HEK293T (cell line): ENCODE measurements at regions not wholly inside any gene's neighbourhood (a gene's known extent, or its start where the extent isn't known, plus 50 kb on each side); places are given as distances from the start of the nearest gene placed in this dataset.

Experiments used
- CTCF ChIA-PET: fragments of 350-600 bp; formaldehyde crosslinking; extraction: SDS; loops from one replicate; lab custom pipeline; 2021; ENCODE audit warnings: antibody characterized with exemption, inconsistent platforms; lab: Yijun Ruan, JAX
- POLR2A ChIA-PET: fragments of 350-600 bp; formaldehyde crosslinking; extraction: SDS; loops from one replicate; lab custom pipeline; 2020; ENCODE audit warnings: antibody characterized with exemption, inconsistent platforms; lab: Yijun Ruan, JAX
- DNase-seq: peaks from one replicate; pipeline ENCODE4 v3.0.0; 2012; ENCODE audit warnings: mixed read lengths; ENCODE audit errors: extremely low spot score
- ARNT ChIP-seq: fragments of 450-650 bp; IDR thresholded peaks from 2 replicates; pipeline ENCODE4 v1.6.1; 2017; ENCODE audit warnings: mild to moderate bottlenecking
- BHLHE40 ChIP-seq: fragments of 450-650 bp; IDR thresholded peaks from 2 replicates; pipeline ENCODE4 v1.6.1; 2016; ENCODE audit warnings: mild to moderate bottlenecking, moderate library complexity, borderline replicate concordance
- CTBP1 ChIP-seq: fragments of 450-650 bp; IDR thresholded peaks from 2 replicates; pipeline ENCODE4 v1.6.1; 2016; ENCODE audit warnings: borderline replicate concordance
- ELF4 ChIP-seq: fragments of 450-650 bp; IDR thresholded peaks from 2 replicates; pipeline ENCODE4 v1.6.1; 2017; ENCODE audit warnings: antibody characterized with exemption
- FOXA1 ChIP-seq: fragments of 450-650 bp; IDR thresholded peaks from 2 replicates; pipeline ENCODE4 v1.6.1; 2016; ENCODE audit warnings: mild to moderate bottlenecking
- FOXK2 ChIP-seq: fragments of 450-650 bp; IDR thresholded peaks from 2 replicates; pipeline ENCODE4 v1.6.1; 2016; ENCODE audit warnings: mild to moderate bottlenecking
- FOXM1 ChIP-seq: fragments of 450-650 bp; IDR thresholded peaks from 2 replicates; pipeline ENCODE4 v1.6.1; 2017; ENCODE audit warnings: mild to moderate bottlenecking, borderline replicate concordance
- HDGF ChIP-seq: fragments of 450-650 bp; IDR thresholded peaks from 2 replicates; pipeline ENCODE4 v1.6.1; 2017; ENCODE audit warnings: antibody characterized with exemption, borderline replicate concordance
- L3MBTL2 ChIP-seq: fragments of 450-650 bp; conservative IDR thresholded peaks from 2 replicates; pipeline ENCODE4 v1.6.1; 2016; ENCODE audit warnings: mild to moderate bottlenecking
- LEF1 ChIP-seq: fragments of 450-650 bp; IDR thresholded peaks from 2 replicates; pipeline ENCODE4 v1.6.1; 2017; ENCODE audit warnings: mild to moderate bottlenecking, borderline replicate concordance
- NFRKB ChIP-seq: fragments of 450-650 bp; IDR thresholded peaks from 2 replicates; pipeline ENCODE4 v1.6.1; 2016; ENCODE audit warnings: mild to moderate bottlenecking, moderate library complexity
- SP1 ChIP-seq: fragments of 450-650 bp; IDR thresholded peaks from 2 replicates; pipeline ENCODE4 v1.6.1; 2017
- SUZ12 ChIP-seq: fragments of 450-650 bp; IDR thresholded peaks from 2 replicates; pipeline ENCODE4 v1.6.1; 2016; ENCODE audit warnings: mild to moderate bottlenecking
- TARDBP ChIP-seq: fragments of 450-650 bp; IDR thresholded peaks from 2 replicates; pipeline ENCODE4 v1.6.1; 2016
- ZNF384 ChIP-seq: fragments of 450-650 bp; IDR thresholded peaks from 2 replicates; pipeline ENCODE4 v1.6.1; 2016
- TF ChIP-seq, protein P1 (sequence below): fragments of 450-650 bp; IDR thresholded peaks from 2 replicates; pipeline ENCODE4 v1.6.1; 2016

DNA sequence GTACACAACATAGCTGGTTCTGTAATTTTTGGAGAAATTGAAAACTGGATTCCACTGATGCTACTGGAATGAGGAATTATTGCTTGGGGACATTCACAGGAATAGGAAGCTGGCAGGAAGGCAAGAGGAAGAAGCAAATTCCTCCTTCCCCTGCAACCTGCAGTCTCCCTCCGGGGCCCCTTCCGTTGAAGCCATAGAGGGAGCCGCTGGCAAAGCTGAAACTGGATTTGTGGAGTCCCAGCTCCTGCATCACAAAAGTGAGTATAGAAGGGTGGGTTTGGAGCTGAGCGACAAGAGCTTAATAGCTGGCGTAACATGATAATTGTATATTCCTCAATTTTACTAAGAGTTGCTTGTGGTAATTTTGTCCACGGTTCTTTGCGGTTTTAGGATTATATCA, 190.8 kb downstream of the ADRA2A start:
- DNase-seq, result no peak
- POLR2A ChIA-PET, result no interaction called here
- CTCF ChIA-PET, result no interaction called here
- no peak for TF ChIP-seq ARNT
- no peak for TF ChIP-seq HDGF
- no peak for TF ChIP-seq FOXK2
- no peak for TF ChIP-seq ELF4
- no peak for TF ChIP-seq L3MBTL2
- no peak for TF ChIP-seq BHLHE40
- TF ChIP-seq SP1, result no peak
- no peak for TF ChIP-seq TARDBP
- TF ChIP-seq, protein P1, sequence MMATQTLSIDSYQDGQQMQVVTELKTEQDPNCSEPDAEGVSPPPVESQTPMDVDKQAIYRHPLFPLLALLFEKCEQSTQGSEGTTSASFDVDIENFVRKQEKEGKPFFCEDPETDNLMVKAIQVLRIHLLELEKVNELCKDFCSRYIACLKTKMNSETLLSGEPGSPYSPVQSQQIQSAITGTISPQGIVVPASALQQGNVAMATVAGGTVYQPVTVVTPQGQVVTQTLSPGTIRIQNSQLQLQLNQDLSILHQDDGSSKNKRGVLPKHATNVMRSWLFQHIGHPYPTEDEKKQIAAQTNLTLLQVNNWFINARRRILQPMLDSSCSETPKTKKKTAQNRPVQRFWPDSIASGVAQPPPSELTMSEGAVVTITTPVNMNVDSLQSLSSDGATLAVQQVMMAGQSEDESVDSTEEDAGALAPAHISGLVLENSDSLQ, result no peak
- no peak for TF ChIP-seq FOXM1
- no peak for TF ChIP-seq CTBP1
- TF ChIP-seq NFRKB, result no peak
- TF ChIP-seq LEF1, result no peak
- no peak for TF ChIP-seq ZNF384
- no peak for TF ChIP-seq SUZ12
- TF ChIP-seq FOXA1, result no peak

DNA sequence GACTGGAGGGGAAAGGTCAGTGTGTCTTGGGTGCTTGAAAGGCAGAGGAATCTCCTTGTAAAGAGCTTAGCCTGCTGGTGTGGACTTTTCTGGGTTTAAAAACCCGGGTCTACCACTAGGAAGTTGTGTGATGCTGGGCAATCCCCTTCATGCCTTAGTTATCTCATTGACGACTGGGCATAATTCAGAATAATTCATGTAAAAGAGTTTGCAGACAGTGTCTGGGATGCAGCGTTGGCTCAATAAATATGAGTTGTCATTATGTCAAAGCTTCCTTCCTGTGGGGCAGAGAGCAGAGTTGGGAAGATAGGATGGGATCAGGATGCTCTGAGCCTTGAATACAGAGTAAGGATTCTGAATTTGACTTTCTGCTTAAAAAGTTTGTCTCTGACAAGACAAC, 196.4 kb downstream of the ADRA2A start:
- no peak for DNase-seq
- POLR2A ChIA-PET, result no interaction called here
- no peak for TF ChIP-seq ELF4
- no peak for TF ChIP-seq HDGF
- no peak for TF ChIP-seq L3MBTL2
- TF ChIP-seq FOXM1, result no peak
- no peak for TF ChIP-seq BHLHE40
- TF ChIP-seq FOXK2, result no peak
- TF ChIP-seq TARDBP, result no peak
- no peak for TF ChIP-seq SUZ12
- no peak for TF ChIP-seq NFRKB
- no peak for TF ChIP-seq ARNT
- TF ChIP-seq, protein P1, result no peak
- TF ChIP-seq SP1, result no peak
- TF ChIP-seq CTBP1, result no peak
- TF ChIP-seq FOXA1, result no peak
- no peak for TF ChIP-seq LEF1
- CTCF ChIA-PET, result no interaction called here

DNA sequence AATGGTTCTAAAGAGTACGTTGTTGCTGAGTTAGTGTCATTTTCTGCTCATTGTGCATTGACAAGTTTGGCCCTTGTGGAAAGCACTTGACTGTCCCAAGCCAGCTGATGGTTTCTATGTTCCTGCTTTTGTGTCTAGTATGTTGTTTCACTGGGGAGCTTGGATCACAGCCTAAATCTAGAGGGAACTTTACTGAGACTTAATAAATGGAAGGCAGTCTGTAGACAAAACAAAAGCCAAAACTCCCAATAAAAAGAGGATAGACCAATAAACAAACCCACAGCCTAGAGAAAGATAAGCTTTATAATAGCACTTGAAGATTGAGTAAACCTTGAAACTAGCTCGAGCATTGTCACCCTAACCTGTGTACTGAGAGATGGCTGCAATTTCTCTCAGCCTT, 196.8 kb downstream of the ADRA2A start:
- ChIA-PET CTCF (no interaction called here), POLR2A (no interaction called here)
- TF ChIP-seq SUZ12 (no peak), NFRKB (no peak), SP1 (no peak), FOXK2 (no peak), ZNF384 (no peak), FOXA1 (no peak), FOXM1 (no peak), TARDBP (no peak), CTBP1 (no peak), ARNT (no peak), L3MBTL2 (no peak)
- no peak for DNase-seq

DNA sequence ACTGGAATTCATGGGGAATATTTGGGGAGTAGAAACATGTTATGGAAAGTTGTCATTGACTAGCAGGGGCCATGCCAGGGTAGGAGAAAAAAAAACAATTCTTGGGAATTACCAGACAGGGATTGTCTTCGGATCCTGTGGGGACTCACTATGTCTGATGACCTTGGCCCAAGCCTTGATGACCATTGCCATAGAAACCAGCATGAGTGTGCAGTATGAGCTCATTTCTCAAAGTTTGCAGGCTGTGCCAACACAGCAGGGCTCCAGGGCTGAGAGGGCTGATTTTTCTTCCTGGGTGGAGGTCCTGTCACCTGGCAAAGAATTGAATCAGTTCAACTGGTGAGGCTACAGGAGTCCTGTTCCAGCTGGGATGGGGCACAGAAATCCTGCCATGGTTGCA, 198.3 kb downstream of the ADRA2A start:
- no peak for DNase-seq
- TF ChIP-seq NFRKB, result no peak
- no peak for TF ChIP-seq SUZ12
- no peak for TF ChIP-seq ELF4
- no peak for TF ChIP-seq ARNT
- TF ChIP-seq L3MBTL2, result no peak
- TF ChIP-seq, protein P1, result no peak
- TF ChIP-seq LEF1, result no peak
- TF ChIP-seq ZNF384, result no peak
- TF ChIP-seq BHLHE40, result no peak
- TF ChIP-seq FOXK2, result no peak
- no peak for TF ChIP-seq HDGF
- TF ChIP-seq FOXM1, result no peak
- TF ChIP-seq SP1, result no peak
- no peak for TF ChIP-seq FOXA1
- no peak for TF ChIP-seq CTBP1
- no peak for TF ChIP-seq TARDBP
- CTCF ChIA-PET, result no interaction called here
- POLR2A ChIA-PET, result no interaction called here

DNA sequence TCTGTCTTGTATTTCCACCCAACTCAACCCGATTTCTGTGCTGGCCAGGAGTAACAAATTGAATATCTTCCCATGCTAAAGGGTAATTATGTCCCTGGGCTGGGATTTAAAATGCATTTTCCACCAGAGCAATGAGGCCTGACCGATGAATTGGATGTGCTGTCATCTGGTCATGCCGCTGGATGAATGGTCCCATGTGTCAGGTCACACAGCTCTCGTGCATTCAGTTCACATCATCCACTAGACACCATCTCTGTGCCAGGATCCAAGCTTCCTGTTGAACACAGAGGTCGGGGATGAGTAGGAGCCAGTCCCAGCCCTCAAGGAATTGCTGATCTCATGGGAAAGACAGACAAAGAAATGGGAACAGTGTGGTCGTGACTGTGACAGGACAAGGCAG, 200.8 kb downstream of the ADRA2A start:
- CTCF ChIA-PET, result no interaction called here
- no peak for DNase-seq
- POLR2A ChIA-PET, result no interaction called here
- TF ChIP-seq ZNF384 (no peak), TARDBP (no peak), BHLHE40 (no peak), SUZ12 (no peak), HDGF (no peak), FOXM1 (no peak), L3MBTL2 (no peak), CTBP1 (no peak), ARNT (no peak), ELF4 (no peak), FOXA1 (no peak), NFRKB (no peak)

DNA sequence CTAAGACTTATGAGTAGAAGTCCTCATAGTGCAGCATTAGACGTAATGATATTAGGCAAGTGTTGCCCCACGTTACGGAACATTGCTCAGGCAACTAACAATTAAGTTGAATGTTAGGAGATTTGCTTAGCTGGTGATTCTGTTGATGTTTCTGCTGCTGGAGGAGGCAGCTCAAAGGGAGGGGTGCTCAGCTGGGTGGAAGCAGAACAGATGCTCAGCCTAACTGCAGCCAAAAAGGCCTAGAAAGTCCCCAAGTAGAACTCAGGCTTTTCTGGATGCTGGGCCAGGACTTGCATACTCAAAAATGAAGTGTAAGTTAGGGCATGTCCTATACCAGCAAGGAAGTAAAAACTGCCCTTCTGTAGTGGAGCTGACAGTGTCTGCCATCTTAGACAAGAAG, 201.4 kb downstream of the ADRA2A start:
- POLR2A ChIA-PET, result no interaction called here
- no peak for DNase-seq
- TF ChIP-seq FOXK2 (no peak), SUZ12 (no peak), L3MBTL2 (no peak), CTBP1 (no peak), ZNF384 (no peak), BHLHE40 (no peak), ELF4 (no peak), LEF1 (no peak), ARNT (no peak), NFRKB (no peak), SP1 (no peak), FOXA1 (no peak), HDGF (no peak), FOXM1 (no peak)
- TF ChIP-seq, protein P1, result no peak
- CTCF ChIA-PET, result no interaction called here
